ENCODE measurements at regions not wholly inside any gene's neighbourhood (a gene's known extent, or its start where the extent isn't known, plus 50 kb on each side); places are given as distances from the start of the nearest gene placed in this dataset.

DNA sequence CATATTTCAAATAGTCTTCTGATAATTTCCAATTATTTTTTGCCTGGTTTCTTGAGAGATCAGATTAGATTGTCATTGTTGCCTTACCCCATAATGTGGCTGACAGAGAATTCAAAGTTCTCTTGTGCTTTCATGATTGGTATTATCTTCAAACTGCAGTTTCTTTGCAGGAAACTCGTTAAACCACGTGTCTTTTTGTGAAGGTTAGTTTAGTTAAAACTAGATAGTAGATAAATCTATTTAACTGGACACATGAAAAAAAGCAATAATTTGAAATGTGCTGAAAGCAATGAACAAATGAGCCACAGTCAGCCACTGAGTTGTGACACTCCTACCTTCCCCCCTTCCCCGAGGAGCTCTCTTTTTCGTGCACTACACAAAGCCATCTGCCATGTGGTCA, 327.5 kb upstream of the UMPS start:
- no peaks in the 10 kb centered on the region for H3K9me3 ChIP-seq
- no peak for TF ChIP-seq POLR2A (IDR thresholded peaks at IDR 0.05)
- TF ChIP-seq EP300 (IDR thresholded peaks at IDR 0.05), result no peak
- no peak for TF ChIP-seq POLR2AphosphoS5 (IDR thresholded peaks at IDR 0.05)
- TF ChIP-seq, protein P1, sequence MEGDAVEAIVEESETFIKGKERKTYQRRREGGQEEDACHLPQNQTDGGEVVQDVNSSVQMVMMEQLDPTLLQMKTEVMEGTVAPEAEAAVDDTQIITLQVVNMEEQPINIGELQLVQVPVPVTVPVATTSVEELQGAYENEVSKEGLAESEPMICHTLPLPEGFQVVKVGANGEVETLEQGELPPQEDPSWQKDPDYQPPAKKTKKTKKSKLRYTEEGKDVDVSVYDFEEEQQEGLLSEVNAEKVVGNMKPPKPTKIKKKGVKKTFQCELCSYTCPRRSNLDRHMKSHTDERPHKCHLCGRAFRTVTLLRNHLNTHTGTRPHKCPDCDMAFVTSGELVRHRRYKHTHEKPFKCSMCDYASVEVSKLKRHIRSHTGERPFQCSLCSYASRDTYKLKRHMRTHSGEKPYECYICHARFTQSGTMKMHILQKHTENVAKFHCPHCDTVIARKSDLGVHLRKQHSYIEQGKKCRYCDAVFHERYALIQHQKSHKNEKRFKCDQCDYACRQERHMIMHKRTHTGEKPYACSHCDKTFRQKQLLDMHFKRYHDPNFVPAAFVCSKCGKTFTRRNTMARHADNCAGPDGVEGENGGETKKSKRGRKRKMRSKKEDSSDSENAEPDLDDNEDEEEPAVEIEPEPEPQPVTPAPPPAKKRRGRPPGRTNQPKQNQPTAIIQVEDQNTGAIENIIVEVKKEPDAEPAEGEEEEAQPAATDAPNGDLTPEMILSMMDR (IDR thresholded peaks at IDR 0.05), result no peak
- H3K4me3 ChIP-seq, result no peak overlapping the region
- no peaks in the 10 kb centered on the region for H3K27me3 ChIP-seq
- intact Hi-C loops (cut with DNase I; ENCODE audit: low total_unique reads), result no loop called here
- H3K36me3 ChIP-seq, result peaks cover 0 to 8% (median 0%) of the 10 kb centered on the region in 4 donors
- WGBS, 5 donors, result 35 to 70% (median 54%) methylated on average over 4 of the region's 4 CpGs
- no peak overlapping the region for H3K27ac ChIP-seq
- DNase-seq, result no peak
- peaks cover 0 to 5% (median 0%) of the 10 kb centered on the region in 4 donors for H3K4me1 ChIP-seq

GRCh38 chr3:124404621-124405020, 325.6 kb upstream of the UMPS start:
- Histone ChIP-seq H3K4me1 (peaks cover 0 to 5% (median 0%) of the 10 kb centered on the region in 4 donors), H3K9me3 (no peaks in the 10 kb centered on the region), H3K27me3 (no peaks in the 10 kb centered on the region), H3K4me3 (no peak overlapping the region), H3K27ac (no peak overlapping the region), H3K36me3 (no peaks in the 10 kb centered on the region)
- intact Hi-C loops (cut with DNase I; ENCODE audit: low total_unique reads), result no loop called here
- WGBS, 5 donors, result 79 to 94% (median 85%) methylated on average over 4 of the region's 4 CpGs
- DNase-seq, result no peak
- TF ChIP-seq, protein P1 (IDR thresholded peaks at IDR 0.05), result no peak
- TF ChIP-seq EP300 (IDR thresholded peaks at IDR 0.05), result no peak

- DNase-seq, result no peak
- TF ChIP-seq, protein P1 (IDR thresholded peaks at IDR 0.05), result no peak
- TF ChIP-seq POLR2AphosphoS5 (IDR thresholded peaks at IDR 0.05) (no peak), EP300 (IDR thresholded peaks at IDR 0.05) (no peak), POLR2A (IDR thresholded peaks at IDR 0.05) (no peak)
- no peak overlapping the region for H3K27ac ChIP-seq
- H3K9me3 ChIP-seq, result no peaks in the 10 kb centered on the region
- no peaks in the 10 kb centered on the region for H3K36me3 ChIP-seq
- intact Hi-C loops (cut with DNase I; ENCODE audit: low total_unique reads), result no loop called here
- no peaks in the 10 kb centered on the region for H3K4me1 ChIP-seq
- no peak overlapping the region for H3K4me3 ChIP-seq
- H3K27me3 ChIP-seq, result no peaks in the 10 kb centered on the region
- 97 to 98% (median 97%) methylated on average over 1 of the region's 1 CpG for WGBS, 5 donors
Observed at GRCh38 chr3:124407260-124407659, 323.0 kb upstream of the UMPS start.

DNA sequence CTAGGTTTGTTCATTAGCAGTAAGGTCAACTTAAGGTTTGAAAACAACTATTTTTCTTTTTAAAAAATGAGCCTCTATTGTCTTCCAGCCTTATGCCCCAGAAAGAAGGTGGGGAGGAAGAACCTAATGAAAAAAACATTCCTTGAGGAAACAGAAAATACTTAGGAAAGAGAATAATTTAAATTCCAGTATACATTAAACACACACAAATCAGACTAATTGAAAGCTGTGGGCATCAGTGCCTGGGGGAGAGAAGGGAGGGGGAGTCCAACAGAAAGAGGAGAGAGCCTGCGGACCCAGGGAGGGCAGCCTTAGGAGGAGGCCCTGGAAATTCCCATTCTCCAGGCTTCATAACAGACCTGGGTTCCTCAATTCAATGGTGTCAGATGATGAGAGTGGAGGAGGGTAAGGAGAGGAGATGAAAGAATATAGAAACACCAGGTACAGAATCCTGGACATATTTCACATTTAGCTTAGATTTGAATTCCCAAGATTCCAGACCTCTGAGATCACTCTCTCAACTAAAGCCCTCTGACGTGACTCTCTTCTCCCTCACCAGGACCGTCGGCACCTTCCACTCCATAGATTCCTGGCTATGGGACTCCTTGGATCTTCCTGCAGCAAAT, 320.5 kb upstream of the UMPS start:
- H3K4me3 ChIP-seq, result no peak overlapping the region
- no peaks in the 10 kb centered on the region for H3K9me3 ChIP-seq
- H3K4me1 ChIP-seq, result no peaks in the 10 kb centered on the region
- intact Hi-C loops (cut with DNase I; ENCODE audit: low total_unique reads), result no loop called here
- H3K27me3 ChIP-seq, result no peaks in the 10 kb centered on the region
- no peak overlapping the region for H3K27ac ChIP-seq
- no peak for TF ChIP-seq POLR2A (IDR thresholded peaks at IDR 0.05)
- TF ChIP-seq POLR2AphosphoS5 (IDR thresholded peaks at IDR 0.05), result no peak
- no peak for TF ChIP-seq EP300 (IDR thresholded peaks at IDR 0.05)
- TF ChIP-seq, protein P1 (IDR thresholded peaks at IDR 0.05), result no peak
- peaks cover 0 to 9% (median 2%) of the 10 kb centered on the region in 4 donors for H3K36me3 ChIP-seq
- DNase-seq, result no peak
- WGBS, 5 donors, result 79 to 90% (median 88%) methylated on average over 4 of the region's 4 CpGs

Measured in stomach (tissue), 8 donors.